PC-9 (cell line): ENCODE measurements at regions not wholly inside any gene's neighbourhood (a gene's known extent, or its start where the extent isn't known, plus 50 kb on each side); places are given as distances from the start of the nearest gene placed in this dataset.

ENCODE experiments used
- EZH2 ChIP-seq: fragments of 200-600 bp; sonication (generic); IDR thresholded peaks from 2 replicates; pipeline ENCODE4 v1.8.0; 2017; ENCODE audit warnings: antibody characterized with exemption, low read depth
- TF ChIP-seq, protein P1 (sequence below): fragments of 200-600 bp; sonication (generic); conservative IDR thresholded peaks from 2 replicates; pipeline ENCODE4 v1.6.1; 2017; ENCODE audit warnings: mixed run types, antibody characterized with exemption, mild to moderate bottlenecking, moderate library complexity

GRCh38 chrX:55379396-55379795 is 72.5 kb upstream of the MAGEH1 start:
- TF ChIP-seq, protein P1, sequence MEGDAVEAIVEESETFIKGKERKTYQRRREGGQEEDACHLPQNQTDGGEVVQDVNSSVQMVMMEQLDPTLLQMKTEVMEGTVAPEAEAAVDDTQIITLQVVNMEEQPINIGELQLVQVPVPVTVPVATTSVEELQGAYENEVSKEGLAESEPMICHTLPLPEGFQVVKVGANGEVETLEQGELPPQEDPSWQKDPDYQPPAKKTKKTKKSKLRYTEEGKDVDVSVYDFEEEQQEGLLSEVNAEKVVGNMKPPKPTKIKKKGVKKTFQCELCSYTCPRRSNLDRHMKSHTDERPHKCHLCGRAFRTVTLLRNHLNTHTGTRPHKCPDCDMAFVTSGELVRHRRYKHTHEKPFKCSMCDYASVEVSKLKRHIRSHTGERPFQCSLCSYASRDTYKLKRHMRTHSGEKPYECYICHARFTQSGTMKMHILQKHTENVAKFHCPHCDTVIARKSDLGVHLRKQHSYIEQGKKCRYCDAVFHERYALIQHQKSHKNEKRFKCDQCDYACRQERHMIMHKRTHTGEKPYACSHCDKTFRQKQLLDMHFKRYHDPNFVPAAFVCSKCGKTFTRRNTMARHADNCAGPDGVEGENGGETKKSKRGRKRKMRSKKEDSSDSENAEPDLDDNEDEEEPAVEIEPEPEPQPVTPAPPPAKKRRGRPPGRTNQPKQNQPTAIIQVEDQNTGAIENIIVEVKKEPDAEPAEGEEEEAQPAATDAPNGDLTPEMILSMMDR = no peak
- TF ChIP-seq EZH2 = no peak
